ENCODE measurements at regions not wholly inside any gene's neighbourhood (a gene's known extent, or its start where the extent isn't known, plus 50 kb on each side); places are given as distances from the start of the nearest gene placed in this dataset.

- Histone ChIP-seq H3K27ac (ENCODE audit: low read depth in 1 of 2, low read length in 1 of 2) (no peak overlapping the region), H3K27me3 (ENCODE audit: control insufficient read depth in 3 of 3, insufficient read depth in 3 of 3, low read length in 2 of 3) (no peaks in the 10 kb centered on the region), H3K36me3 (ENCODE audit: control insufficient read depth in 4 of 4, insufficient read depth in 4 of 4, low read length in 4 of 4) (no peaks in the 10 kb centered on the region), H3K9me3 (ENCODE audit: control insufficient read depth in 4 of 4, insufficient read depth in 3 of 4, low read length in 3 of 4) (peaks cover 0 to 2% (median 0%) of the 10 kb centered on the region in 4 donors), H3K9ac (ENCODE audit: insufficient read depth in 1 of 2, low read length in 2 of 2) (no peak overlapping the region), H3K4me1 (ENCODE audit: control insufficient read depth in 5 of 5, insufficient read depth in 5 of 5, low read length in 5 of 5) (no peaks in the 10 kb centered on the region), H3K4me3 (no peak overlapping the region)
- DNase-seq: no peak
- ATAC-seq (ENCODE audit: insufficient read depth, low FRiP score): no peak
- WGBS, 2 donors: 88 to 92% methylated on average over 10 of the region's 10 CpGs
- TF ChIP-seq CTCF (IDR thresholded peaks at IDR 0.05; ENCODE audit: control extremely low read depth, extremely low read depth): no peak
Measured at GRCh38 chr1:29540801-29541357, 304.6 kb downstream of the PTPRU start.

DNA sequence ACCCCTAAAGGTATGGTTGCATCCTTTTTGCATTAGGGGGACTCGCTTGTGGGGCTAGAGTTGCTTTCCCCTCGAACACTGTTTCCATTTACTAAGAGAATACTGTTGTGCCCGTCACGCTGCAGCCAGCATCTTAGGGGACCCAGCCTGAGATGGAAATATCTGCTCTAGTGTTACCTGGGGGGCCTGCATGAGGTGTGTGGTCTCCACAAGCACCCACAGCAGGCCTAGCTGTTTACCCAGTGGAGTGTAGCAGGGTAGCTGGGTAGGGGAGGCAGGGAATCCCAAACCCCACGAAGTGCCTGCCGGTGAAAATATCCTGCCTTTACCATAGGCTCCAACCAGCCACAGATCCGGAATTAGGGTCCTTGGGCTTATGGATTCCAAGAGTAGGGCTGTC is 303.6 kb downstream of the PTPRU start:
- Histone ChIP-seq H3K27me3 (ENCODE audit: control insufficient read depth in 3 of 3, insufficient read depth in 3 of 3, low read length in 2 of 3) (no peaks in the 10 kb centered on the region), H3K9ac (ENCODE audit: insufficient read depth in 1 of 2, low read length in 2 of 2) (no peak overlapping the region), H3K27ac (ENCODE audit: low read depth in 1 of 2, low read length in 1 of 2) (no peak overlapping the region), H3K9me3 (ENCODE audit: control insufficient read depth in 4 of 4, insufficient read depth in 3 of 4, low read length in 3 of 4) (peaks cover 0 to 2% (median 0%) of the 10 kb centered on the region in 4 donors), H3K4me1 (ENCODE audit: control insufficient read depth in 5 of 5, insufficient read depth in 5 of 5, low read length in 5 of 5) (no peaks in the 10 kb centered on the region), H3K36me3 (ENCODE audit: control insufficient read depth in 4 of 4, insufficient read depth in 4 of 4, low read length in 4 of 4) (no peaks in the 10 kb centered on the region), H3K4me3 (no peak overlapping the region)
- ATAC-seq (ENCODE audit: insufficient read depth, low FRiP score): no peak
- no peak for TF ChIP-seq CTCF (IDR thresholded peaks at IDR 0.05; ENCODE audit: control extremely low read depth, extremely low read depth)
- 89 to 90% methylated on average over 7 of the region's 7 CpGs for WGBS, 2 donors
- DNase-seq: no peak

- WGBS, 2 donors: 65 to 77% methylated on average over 3 of the region's 3 CpGs
Measured at GRCh38 chr1:29538586-29538985, 302.3 kb downstream of the PTPRU start.

More at GRCh38 chr1:29538586-29538985, 302.3 kb downstream of the PTPRU start:
- ATAC-seq (ENCODE audit: insufficient read depth, low FRiP score): no peak
- H3K27ac ChIP-seq (ENCODE audit: low read depth in 1 of 2, low read length in 1 of 2): no peak overlapping the region
- H3K36me3 ChIP-seq (ENCODE audit: control insufficient read depth in 4 of 4, insufficient read depth in 4 of 4, low read length in 4 of 4): no peaks in the 10 kb centered on the region
- no peaks in the 10 kb centered on the region for H3K9me3 ChIP-seq (ENCODE audit: control insufficient read depth in 4 of 4, insufficient read depth in 3 of 4, low read length in 3 of 4)
- H3K9ac ChIP-seq (ENCODE audit: insufficient read depth in 1 of 2, low read length in 2 of 2): no peak overlapping the region
- H3K4me3 ChIP-seq: no peak overlapping the region
- no peak for TF ChIP-seq CTCF (IDR thresholded peaks at IDR 0.05; ENCODE audit: control extremely low read depth, extremely low read depth)
- no peaks in the 10 kb centered on the region for H3K27me3 ChIP-seq (ENCODE audit: control insufficient read depth in 3 of 3, insufficient read depth in 3 of 3, low read length in 2 of 3)
- H3K4me1 ChIP-seq (ENCODE audit: control insufficient read depth in 5 of 5, insufficient read depth in 5 of 5, low read length in 5 of 5): no peaks in the 10 kb centered on the region
- DNase-seq: no peak
